ENCODE measurements at regions not wholly inside any gene's neighbourhood (a gene's known extent, or its start where the extent isn't known, plus 50 kb on each side); places are given as distances from the start of the nearest gene placed in this dataset.

DNA sequence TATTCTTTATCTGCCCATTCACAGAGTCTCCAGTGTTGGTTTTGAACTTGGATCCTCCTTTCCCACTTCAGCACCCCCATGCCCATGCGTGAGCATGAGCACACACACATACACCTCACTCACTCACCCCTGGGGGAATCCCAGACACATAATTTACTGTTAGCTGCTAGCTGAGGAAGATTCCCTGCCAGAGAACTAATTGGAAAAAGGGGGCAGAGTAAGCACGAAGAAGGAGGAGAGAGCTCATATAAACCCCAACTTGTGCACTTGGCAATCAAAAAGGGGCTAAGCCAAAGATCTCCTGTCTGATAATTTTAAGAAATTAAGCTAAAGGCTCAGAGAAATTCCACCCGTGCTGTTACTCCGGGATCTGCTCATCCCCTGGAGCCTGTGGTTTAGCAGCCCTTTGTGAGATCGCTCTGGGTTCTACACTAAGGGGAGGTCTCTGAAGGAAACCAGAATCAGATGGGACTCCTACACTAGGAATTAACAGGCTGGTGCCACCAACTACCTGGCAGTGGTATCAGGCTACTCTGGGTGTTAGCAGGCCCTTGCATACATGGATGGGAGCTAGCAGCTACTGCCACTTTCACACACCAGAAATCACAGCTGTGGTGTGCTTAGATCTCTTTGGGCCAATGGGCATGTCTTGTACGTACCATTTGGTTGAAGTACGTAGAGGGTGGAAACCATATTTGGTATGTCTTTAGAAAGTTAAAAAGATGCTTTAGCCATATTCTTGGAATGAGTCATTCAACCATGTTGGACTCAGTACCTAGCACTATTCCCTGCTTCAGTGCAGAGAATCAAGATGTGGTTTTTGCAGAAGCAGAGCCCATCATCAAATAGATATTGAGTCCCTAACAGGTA lies 95.6 kb upstream of the SLC14A2 start:
- CTCF ChIA-PET: no interaction called here
- Mint-ChIP-seq H3K4me1 (peaks cover 8% of the 10 kb centered on the region), H3K4me3 (no peak overlapping the region), H3K27ac (no peak overlapping the region), H3K36me3 (ENCODE audit: low read depth) (no peaks in the 10 kb centered on the region), H3K27me3 (peaks cover 3% of the 10 kb centered on the region), H3K9me3 (no peaks in the 10 kb centered on the region)
- DNase-seq: no peak
- POLR2A ChIA-PET: no interaction called here

GRCh38 chr18:45521136-45521535 lies 94.1 kb upstream of the SLC14A2 start:
- Mint-ChIP-seq H3K9me3 (no peaks in the 10 kb centered on the region), H3K36me3 (ENCODE audit: low read depth) (no peaks in the 10 kb centered on the region), H3K27ac (no peak overlapping the region), H3K4me1 (peaks cover 8% of the 10 kb centered on the region), H3K4me3 (no peak overlapping the region), H3K27me3 (peaks cover 11% of the 10 kb centered on the region)
- ChIA-PET POLR2A (no interaction called here), CTCF (no interaction called here)
- no peak for DNase-seq

DNA sequence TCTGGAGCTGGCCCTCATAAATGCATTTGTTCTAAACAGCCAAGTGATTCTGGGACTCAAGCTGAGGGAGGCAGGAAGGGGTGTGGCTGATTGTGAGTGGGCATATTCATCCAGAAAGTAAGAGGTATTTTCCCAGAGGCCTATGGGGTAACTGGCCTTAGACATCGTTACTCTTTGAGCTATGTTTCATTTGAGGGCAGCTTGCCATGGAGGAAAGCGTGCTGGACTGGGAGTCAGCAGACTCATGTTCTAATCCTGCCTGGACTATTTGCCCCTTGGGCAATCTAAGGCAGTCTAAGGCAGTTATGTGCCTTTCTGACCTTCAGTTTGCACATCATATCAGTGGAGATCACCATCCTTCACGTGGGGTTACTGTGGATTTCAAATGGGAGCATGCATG lies 93.5 kb upstream of the SLC14A2 start:
- CTCF ChIA-PET: no interaction called here
- Mint-ChIP-seq H3K27me3 (peaks cover 11% of the 10 kb centered on the region), H3K27ac (no peak overlapping the region), H3K9me3 (no peaks in the 10 kb centered on the region), H3K36me3 (ENCODE audit: low read depth) (no peaks in the 10 kb centered on the region), H3K4me1 (peaks cover 8% of the 10 kb centered on the region), H3K4me3 (no peak overlapping the region)
- POLR2A ChIA-PET: no interaction called here
- no peak for DNase-seq

- DNase-seq: no peak
- Mint-ChIP-seq H3K36me3 (ENCODE audit: low read depth) (no peaks in the 10 kb centered on the region), H3K4me1 (peaks cover 8% of the 10 kb centered on the region), H3K4me3 (no peak overlapping the region), H3K27ac (no peak overlapping the region), H3K9me3 (no peaks in the 10 kb centered on the region), H3K27me3 (peaks cover 11% of the 10 kb centered on the region)
- CTCF ChIA-PET: no interaction called here
- POLR2A ChIA-PET: no interaction called here
Observed at GRCh38 chr18:45522371-45522770, 92.9 kb upstream of the SLC14A2 start.

GRCh38 chr18:45525301-45525700 lies 90.0 kb upstream of the SLC14A2 start:
- Mint-ChIP-seq H3K4me3 (no peak overlapping the region), H3K36me3 (ENCODE audit: low read depth) (no peaks in the 10 kb centered on the region), H3K4me1 (peaks cover 8% of the 10 kb centered on the region), H3K9me3 (no peaks in the 10 kb centered on the region), H3K27ac (no peak overlapping the region), H3K27me3 (peaks cover 11% of the 10 kb centered on the region)
- ChIA-PET CTCF (no interaction called here), POLR2A (no interaction called here)
- DNase-seq: no peak

GRCh38 chr18:45526114-45526841 lies 89.0 kb upstream of the SLC14A2 start:
- Mint-ChIP-seq H3K27me3 (peaks cover 11% of the 10 kb centered on the region), H3K9me3 (no peaks in the 10 kb centered on the region), H3K36me3 (ENCODE audit: low read depth) (no peaks in the 10 kb centered on the region), H3K4me1 (peaks cover 6% of the 10 kb centered on the region), H3K27ac (no peak overlapping the region), H3K4me3 (no peak overlapping the region)
- ChIA-PET CTCF (no interaction called here), POLR2A (no interaction called here)
- DNase-seq: no peak

GRCh38 chr18:45527891-45528290 lies 87.4 kb upstream of the SLC14A2 start:
- Mint-ChIP-seq H3K4me1 (no peaks in the 10 kb centered on the region), H3K9me3 (no peaks in the 10 kb centered on the region), H3K27me3 (peaks cover 11% of the 10 kb centered on the region), H3K4me3 (no peak overlapping the region), H3K27ac (no peak overlapping the region), H3K36me3 (ENCODE audit: low read depth) (no peaks in the 10 kb centered on the region)
- DNase-seq: no peak
- POLR2A ChIA-PET: no interaction called here
- CTCF ChIA-PET: no interaction called here

GRCh38 chr18:45528712-45529336 lies 86.5 kb upstream of the SLC14A2 start:
- H3K27me3 Mint-ChIP-seq: peaks cover 10% of the 10 kb centered on the region
- H3K4me3 Mint-ChIP-seq: no peak overlapping the region
- ChIA-PET POLR2A (no interaction called here), CTCF (no interaction called here)
- no peaks in the 10 kb centered on the region for H3K9me3 Mint-ChIP-seq
- no peaks in the 10 kb centered on the region for H3K36me3 Mint-ChIP-seq (ENCODE audit: low read depth)
- no peak for DNase-seq
- H3K27ac Mint-ChIP-seq: no peak overlapping the region
- no peaks in the 10 kb centered on the region for H3K4me1 Mint-ChIP-seq

GRCh38 chr18:45538444-45538843 lies 76.8 kb upstream of the SLC14A2 start:
- no peaks in the 10 kb centered on the region for H3K4me1 Mint-ChIP-seq

DNA sequence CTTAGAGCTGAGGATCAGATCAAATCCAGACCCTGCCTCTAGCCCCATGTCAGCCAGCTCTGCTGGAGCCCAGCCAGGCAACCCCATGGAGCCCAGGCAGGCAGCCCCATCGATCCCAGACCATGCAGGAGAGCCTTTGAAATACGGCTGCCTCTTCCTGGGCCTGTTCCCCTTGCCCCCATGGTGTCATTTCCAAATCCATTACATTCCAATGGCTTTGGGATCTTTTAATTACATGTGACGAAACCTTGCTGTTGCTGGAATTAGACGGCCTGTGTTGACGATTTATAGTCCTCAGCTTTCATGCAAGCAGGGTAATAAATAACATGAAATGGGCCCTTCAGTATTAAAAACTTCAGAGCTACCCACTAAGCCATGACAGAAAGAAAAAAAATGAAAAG lies 75.8 kb upstream of the SLC14A2 start:
- no peak for DNase-seq
- Mint-ChIP-seq H3K4me1 (no peaks in the 10 kb centered on the region), H3K36me3 (ENCODE audit: low read depth) (no peaks in the 10 kb centered on the region), H3K9me3 (peaks cover 3% of the 10 kb centered on the region), H3K27me3 (no peaks in the 10 kb centered on the region), H3K4me3 (no peak overlapping the region), H3K27ac (no peak overlapping the region)
- CTCF ChIA-PET: no interaction called here
- POLR2A ChIA-PET: no interaction called here

More at GRCh38 chr18:45538444-45538843, 76.8 kb upstream of the SLC14A2 start:
- DNase-seq: no peak
- H3K4me3 Mint-ChIP-seq: no peak overlapping the region
- ChIA-PET POLR2A (no interaction called here), CTCF (no interaction called here)
- H3K27ac Mint-ChIP-seq: no peak overlapping the region
- H3K27me3 Mint-ChIP-seq: peaks cover 2% of the 10 kb centered on the region
- peaks cover 3% of the 10 kb centered on the region for H3K9me3 Mint-ChIP-seq
- no peaks in the 10 kb centered on the region for H3K36me3 Mint-ChIP-seq (ENCODE audit: low read depth)

DNA sequence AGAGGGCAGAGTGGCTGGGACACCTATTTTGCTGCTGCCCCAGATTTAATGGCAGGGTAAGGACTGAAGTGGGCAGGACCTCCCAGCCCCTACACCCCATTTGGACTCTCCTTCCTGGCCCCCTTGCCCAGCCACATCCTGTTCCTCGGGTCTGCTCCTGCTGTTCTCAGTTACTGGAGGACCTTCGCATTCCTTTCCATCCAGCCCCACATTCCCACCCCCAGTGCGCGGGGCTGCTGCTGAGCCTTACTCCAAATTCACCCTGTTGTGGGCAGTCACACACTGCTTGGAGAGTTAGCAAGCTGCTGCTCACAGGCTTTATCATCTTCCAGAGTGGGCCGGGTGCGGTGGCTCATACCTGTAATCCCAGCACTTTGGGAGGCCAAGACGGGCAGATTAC lies 75.2 kb upstream of the SLC14A2 start:
- CTCF ChIA-PET: no interaction called here
- Mint-ChIP-seq H3K9me3 (peaks cover 3% of the 10 kb centered on the region), H3K36me3 (ENCODE audit: low read depth) (no peaks in the 10 kb centered on the region), H3K27ac (no peak overlapping the region), H3K4me1 (no peaks in the 10 kb centered on the region), H3K27me3 (no peaks in the 10 kb centered on the region), H3K4me3 (no peak overlapping the region)
- no peak for DNase-seq
- POLR2A ChIA-PET: no interaction called here

- peaks cover 3% of the 10 kb centered on the region for H3K9me3 Mint-ChIP-seq
- H3K4me3 Mint-ChIP-seq: no peak overlapping the region
- H3K36me3 Mint-ChIP-seq (ENCODE audit: low read depth): no peaks in the 10 kb centered on the region
- POLR2A ChIA-PET: no interaction called here
- no peaks in the 10 kb centered on the region for H3K4me1 Mint-ChIP-seq
- H3K27me3 Mint-ChIP-seq: peaks cover 2% of the 10 kb centered on the region
- CTCF ChIA-PET: no interaction called here
- no peak for DNase-seq
- H3K27ac Mint-ChIP-seq: no peak overlapping the region
Observed at GRCh38 chr18:45541421-45541820, 73.9 kb upstream of the SLC14A2 start.

- ChIA-PET CTCF (no interaction called here), POLR2A (no interaction called here)
Observed at GRCh38 chr18:45542043-45542442, 73.2 kb upstream of the SLC14A2 start.

DNA sequence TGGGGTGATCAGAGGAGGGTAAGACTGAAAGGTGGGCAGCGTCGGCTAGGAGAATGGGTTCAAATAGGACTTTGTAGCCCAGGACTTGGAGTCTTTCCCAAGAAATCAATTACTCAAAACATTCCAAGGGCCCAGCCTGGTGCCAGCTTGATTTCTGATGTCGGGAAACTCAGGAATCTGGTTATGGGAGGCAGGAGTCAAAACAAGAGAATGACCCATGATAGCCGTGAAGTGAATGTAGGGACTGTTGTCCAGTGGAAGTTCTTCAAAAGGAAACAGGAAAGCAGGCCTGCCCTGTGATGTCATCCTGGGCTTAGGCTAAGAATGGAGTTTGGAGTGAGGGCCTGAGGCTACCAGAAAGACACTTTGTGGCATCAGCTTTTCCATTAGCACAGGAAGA lies 67.4 kb upstream of the SLC14A2 start:
- ChIA-PET CTCF (no interaction called here), POLR2A (no interaction called here)
- H3K27me3 Mint-ChIP-seq: peaks cover 2% of the 10 kb centered on the region
- H3K9me3 Mint-ChIP-seq: no peaks in the 10 kb centered on the region
- no peak for DNase-seq
- H3K4me1 Mint-ChIP-seq: no peaks in the 10 kb centered on the region
- H3K4me3 Mint-ChIP-seq: no peak overlapping the region
- no peak overlapping the region for H3K27ac Mint-ChIP-seq
- H3K36me3 Mint-ChIP-seq (ENCODE audit: low read depth): no peaks in the 10 kb centered on the region

More at GRCh38 chr18:45542043-45542442, 73.2 kb upstream of the SLC14A2 start:
- Mint-ChIP-seq H3K4me3 (no peak overlapping the region), H3K9me3 (peaks cover 3% of the 10 kb centered on the region), H3K36me3 (ENCODE audit: low read depth) (no peaks in the 10 kb centered on the region), H3K4me1 (no peaks in the 10 kb centered on the region), H3K27me3 (peaks cover 2% of the 10 kb centered on the region), H3K27ac (no peak overlapping the region)
- no peak for DNase-seq
